Endodermal cell (in vitro differentiated cells): ENCODE measurements at regions not wholly inside any gene's neighbourhood (a gene's known extent, or its start where the extent isn't known, plus 50 kb on each side); places are given as distances from the start of the nearest gene placed in this dataset.

Experiments
- DNase-seq: peaks from one replicate; pipeline ENCODE4 v3.0.0-alpha.2; 2017
- H3K27ac ChIP-seq: 2 replicates; pipeline ENCODE4 v1.5.1; 2013; ENCODE audit warnings: mild to moderate bottlenecking, low read depth, low read length, moderate library complexity
- H3K27me3 ChIP-seq: 2 replicates; pipeline ENCODE4 v1.6.1; 2013; ENCODE audit warnings: mild to moderate bottlenecking, low read length, moderate library complexity; ENCODE audit not compliant: insufficient read depth, control insufficient read depth, poor library complexity, severe bottlenecking
- H3K36me3 ChIP-seq: 2 replicates; pipeline ENCODE4 v1.7.0; 2013; ENCODE audit warnings: mild to moderate bottlenecking, low read length, moderate library complexity; ENCODE audit not compliant: control insufficient read depth, insufficient read depth
- H3K4me1 ChIP-seq: one replicate; pipeline ENCODE4 v1.7.0; 2013; ENCODE audit warnings: low read length; ENCODE audit not compliant: control insufficient read depth, insufficient read depth
- H3K4me3 ChIP-seq: 2 replicates; pipeline ENCODE4 v1.5.1; 2013; ENCODE audit warnings: mild to moderate bottlenecking, low read length, moderate library complexity
- H3K9ac ChIP-seq: 2 replicates; pipeline ENCODE4 v1.6.1; 2013; ENCODE audit warnings: mild to moderate bottlenecking, low read length, moderate library complexity; ENCODE audit not compliant: poor library complexity, severe bottlenecking; ENCODE audit errors: extremely low read depth
- H3K9me3 ChIP-seq: 2 replicates; pipeline ENCODE4 v1.6.1; 2013; ENCODE audit warnings: mild to moderate bottlenecking, low read length, moderate library complexity; ENCODE audit not compliant: control insufficient read depth
- H3K27ac Mint-ChIP-seq: 2 replicates; pipeline ENCODE4 v1.8.0; 2020; ENCODE audit warnings: mixed read lengths
- H3K27me3 Mint-ChIP-seq: 2 replicates; pipeline ENCODE4 v1.8.0; 2021; ENCODE audit warnings: mild to moderate bottlenecking, mixed read lengths; ENCODE audit not compliant: insufficient read depth
- H3K36me3 Mint-ChIP-seq: 2 replicates; pipeline ENCODE4 v1.8.0; 2020; ENCODE audit warnings: low read depth, mixed read lengths
- H3K4me1 Mint-ChIP-seq: 2 replicates; pipeline ENCODE4 v1.8.0; 2020; ENCODE audit warnings: mixed read lengths
- H3K4me3 Mint-ChIP-seq: 2 replicates; pipeline ENCODE4 v1.8.0; 2020; ENCODE audit warnings: mild to moderate bottlenecking, moderate library complexity, mixed read lengths
- H3K9me3 Mint-ChIP-seq: 2 replicates; pipeline ENCODE4 v1.8.0; 2020; ENCODE audit warnings: mild to moderate bottlenecking, mixed read lengths
- CTCF ChIP-seq: fragments of 200-600 bp; sonication (generic); conservative IDR thresholded peaks from 2 replicates; pipeline ENCODE4 v1.5.0; 2021; ENCODE audit warnings: antibody characterized with exemption, mild to moderate bottlenecking
- WGBS, 2 experiments: methylation state at CpG; one replicate each; pipeline versions ENCODE4 v1.1.5 to v1.1.7; 2013; ENCODE audit warnings: missing lambda C conversion rate in 2 of 2, mixed read lengths in 1 of 2; ENCODE audit not compliant: insufficient coverage in 1 of 2, insufficient read length in 1 of 2; 5-methylcytosine and 5-hydroxymethylcytosine counted together

GRCh38 chr13:73865027-73865426 lies 269.2 kb downstream of the KLF12 start:
- DNase-seq = no peak
- no peak overlapping the region for H3K9ac ChIP-seq
- H3K27ac Mint-ChIP-seq = no peak overlapping the region
- no peaks in the 10 kb centered on the region for H3K36me3 Mint-ChIP-seq
- H3K36me3 ChIP-seq = no peaks in the 10 kb centered on the region
- H3K9me3 Mint-ChIP-seq = no peaks in the 10 kb centered on the region
- H3K4me3 Mint-ChIP-seq = no peak overlapping the region
- H3K4me1 Mint-ChIP-seq = no peaks in the 10 kb centered on the region
- no peak overlapping the region for H3K4me3 ChIP-seq
- no peaks in the 10 kb centered on the region for H3K4me1 ChIP-seq
- no peak for TF ChIP-seq CTCF
- no peaks in the 10 kb centered on the region for H3K9me3 ChIP-seq
- 71 to 100% methylated on average over 1 of the region's 1 CpG for WGBS, 2 experiments
- no peaks in the 10 kb centered on the region for H3K27me3 Mint-ChIP-seq
- no peak overlapping the region for H3K27ac ChIP-seq
- H3K27me3 ChIP-seq = no peaks in the 10 kb centered on the region

GRCh38 chr13:73861136-73861535 lies 273.1 kb downstream of the KLF12 start:
- Histone ChIP-seq H3K4me1 (no peaks in the 10 kb centered on the region), H3K9ac (no peak overlapping the region), H3K36me3 (no peaks in the 10 kb centered on the region), H3K4me3 (no peak overlapping the region), H3K27ac (no peak overlapping the region), H3K27me3 (no peaks in the 10 kb centered on the region), H3K9me3 (no peaks in the 10 kb centered on the region)
- no peaks in the 10 kb centered on the region for H3K9me3 Mint-ChIP-seq
- no peaks in the 10 kb centered on the region for H3K27me3 Mint-ChIP-seq
- no peak overlapping the region for H3K4me3 Mint-ChIP-seq
- H3K27ac Mint-ChIP-seq = no peak overlapping the region
- DNase-seq = no peak
- TF ChIP-seq CTCF = no peak
- no peaks in the 10 kb centered on the region for H3K4me1 Mint-ChIP-seq
- whole genome bisulfite sequencing, 2 experiments = 97% methylated on average over 1 of the region's 2 CpGs; no CpG with 5 or more reads in 1 of the 2 experiments
- no peaks in the 10 kb centered on the region for H3K36me3 Mint-ChIP-seq

- Mint-ChIP-seq H3K9me3 (no peaks in the 10 kb centered on the region), H3K4me1 (no peaks in the 10 kb centered on the region), H3K27ac (no peak overlapping the region), H3K36me3 (no peaks in the 10 kb centered on the region), H3K27me3 (no peaks in the 10 kb centered on the region), H3K4me3 (no peak overlapping the region)
- Histone ChIP-seq H3K9me3 (no peaks in the 10 kb centered on the region), H3K27ac (no peak overlapping the region), H3K36me3 (no peaks in the 10 kb centered on the region), H3K27me3 (no peaks in the 10 kb centered on the region), H3K4me3 (no peak overlapping the region), H3K4me1 (no peaks in the 10 kb centered on the region), H3K9ac (no peak overlapping the region)
- TF ChIP-seq CTCF = no peak
- no peak for DNase-seq
- 90 to 94% methylated on average over 3 to 5 of the region's 6 CpGs for WGBS, 2 experiments
Observed at GRCh38 chr13:73860501-73860900, 273.7 kb downstream of the KLF12 start.
